DMS53 treated with DMSO at 0.1 percent for 48 hours (cell line): ENCODE measurements at regions not wholly inside any gene's neighbourhood (a gene's known extent, or its start where the extent isn't known, plus 50 kb on each side); places are given as distances from the start of the nearest gene placed in this dataset.
A peak's percentile ranks its signal among the peaks of the same experiment; 100 is the strongest.

Experiments
- DNase-seq: peaks from one replicate; lab custom pipeline; 2025; ENCODE audit not compliant: unreplicated experiment; lab: John Stamatoyannopoulos, UW

DNA sequence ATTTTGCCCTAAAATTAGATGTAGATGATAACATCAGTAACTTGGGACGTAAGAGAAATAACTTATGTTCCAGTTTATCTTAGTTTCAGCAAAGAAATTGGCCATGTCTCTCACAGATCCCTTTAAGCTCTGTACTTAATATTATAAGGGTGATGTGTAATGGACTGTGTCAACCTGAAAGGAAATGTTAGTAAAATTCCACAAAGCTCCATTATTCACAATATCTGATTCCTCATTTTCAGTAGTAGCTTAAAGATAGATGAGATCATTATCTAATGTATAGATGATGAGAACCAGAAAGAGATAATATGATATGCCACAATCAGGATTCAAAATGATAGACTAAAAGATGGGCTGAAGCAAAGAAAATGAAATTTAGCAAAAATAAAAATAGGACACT lies 316.8 kb upstream of the CHRM2 start:
- no peak for DNase-seq

GRCh38 chr7:136549756-136550155 lies 318.7 kb upstream of the CHRM2 start:
- DNase-seq, result no peak

GRCh38 chr7:136533732-136534131 lies 334.7 kb upstream of the CHRM2 start:
- no peak for DNase-seq

DNA sequence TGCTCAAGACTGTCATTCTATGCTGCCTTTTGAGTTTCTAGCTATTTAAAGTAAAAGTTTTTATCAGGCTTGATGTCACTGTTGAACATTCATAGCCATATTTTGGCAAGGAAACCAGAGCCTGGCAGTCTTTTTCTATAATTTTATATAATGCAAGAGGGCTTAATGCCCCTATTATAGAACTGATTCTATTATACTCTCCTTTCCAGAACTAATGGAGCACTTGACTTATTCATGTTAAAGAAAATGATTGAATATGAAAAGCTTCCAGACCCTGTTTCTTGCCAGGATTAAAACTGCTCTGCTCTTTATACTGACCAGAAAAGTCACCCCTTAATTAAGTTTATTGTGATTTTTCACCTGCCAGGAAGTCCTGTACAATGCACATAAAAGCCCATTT lies 337.6 kb upstream of the CHRM2 start:
- no peak for DNase-seq

DNA sequence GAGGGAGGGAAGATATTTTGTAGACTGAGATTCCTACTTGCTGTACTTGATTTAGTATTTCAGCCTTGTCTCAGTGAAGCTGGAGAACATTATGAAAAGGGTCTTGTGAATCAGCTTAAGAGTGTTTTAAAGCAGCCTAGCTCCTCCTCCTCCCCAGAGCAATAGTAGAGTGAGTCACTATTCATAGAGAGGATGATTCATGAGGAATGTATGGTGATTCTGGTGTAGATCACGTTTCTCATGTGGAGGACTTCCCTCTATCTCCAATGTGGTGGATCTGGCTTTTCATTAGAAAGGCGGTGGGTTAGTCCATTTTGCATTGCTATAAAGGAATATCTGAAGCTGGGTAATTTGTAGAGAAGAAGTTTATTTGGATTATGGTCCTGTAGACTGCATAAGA lies 340.1 kb upstream of the CHRM2 start:
- peak; percentile 60 for DNase-seq

- DNase-seq, result no peak
Observed at GRCh38 chr7:136527554-136527953, 340.9 kb upstream of the CHRM2 start.

- DNase-seq, result no peak
Observed at GRCh38 chr7:136526408-136527105, 341.9 kb upstream of the CHRM2 start.

DNA sequence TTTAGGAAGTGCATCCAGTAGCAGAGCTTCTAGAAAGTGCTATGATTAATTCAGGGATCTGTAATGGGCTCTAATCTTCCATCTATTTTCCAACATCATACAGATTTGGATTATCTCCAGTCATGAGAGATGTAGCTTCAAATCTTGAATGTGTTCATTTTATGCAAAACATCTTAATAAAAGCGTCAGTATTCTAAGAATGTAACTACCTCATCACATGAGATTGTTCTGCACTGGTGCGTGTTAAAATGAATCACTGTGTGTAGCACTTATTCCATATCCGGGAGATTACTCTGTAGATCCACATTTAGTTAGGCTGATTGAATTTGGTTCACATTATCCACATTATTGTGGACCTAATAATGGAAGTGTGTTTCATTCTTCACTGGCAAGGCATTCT lies 344.9 kb upstream of the CHRM2 start:
- DNase-seq, result no peak

- DNase-seq, result no peak
Observed at GRCh38 chr7:136517971-136518370, 350.5 kb upstream of the CHRM2 start.

- DNase-seq, result no peak
Observed at GRCh38 chr7:136514776-136515175, 353.7 kb upstream of the CHRM2 start.

GRCh38 chr7:136513744-136514143 lies 354.7 kb upstream of the CHRM2 start:
- no peak for DNase-seq

DNA sequence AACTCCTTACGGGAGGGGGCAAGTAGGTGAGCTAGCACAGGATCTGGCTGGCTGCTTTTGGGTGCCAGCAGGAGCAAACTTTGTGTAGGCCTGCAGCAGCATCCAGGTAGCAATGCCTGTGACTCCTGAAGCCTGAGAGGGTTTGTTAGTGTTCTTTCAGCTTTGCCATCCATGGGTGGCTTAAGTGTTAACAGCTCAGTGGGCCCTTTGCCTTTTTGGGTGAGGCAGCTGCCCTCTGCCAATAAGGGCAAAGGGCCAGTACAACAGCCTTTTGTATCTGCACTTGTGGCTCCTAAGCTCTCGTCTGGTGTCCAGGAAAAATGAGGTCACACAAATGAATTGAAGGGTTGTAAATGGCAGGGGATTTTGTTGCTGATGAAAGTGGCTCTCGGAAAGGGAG lies 359.0 kb upstream of the CHRM2 start:
- DNase-seq, result no peak

GRCh38 chr7:136502162-136502561 lies 366.3 kb upstream of the CHRM2 start:
- no peak for DNase-seq

GRCh38 chr7:136501151-136501550 lies 367.3 kb upstream of the CHRM2 start:
- no peak for DNase-seq

- DNase-seq, result no peak
Observed at GRCh38 chr7:136496551-136496950, 371.9 kb upstream of the CHRM2 start.

DNA sequence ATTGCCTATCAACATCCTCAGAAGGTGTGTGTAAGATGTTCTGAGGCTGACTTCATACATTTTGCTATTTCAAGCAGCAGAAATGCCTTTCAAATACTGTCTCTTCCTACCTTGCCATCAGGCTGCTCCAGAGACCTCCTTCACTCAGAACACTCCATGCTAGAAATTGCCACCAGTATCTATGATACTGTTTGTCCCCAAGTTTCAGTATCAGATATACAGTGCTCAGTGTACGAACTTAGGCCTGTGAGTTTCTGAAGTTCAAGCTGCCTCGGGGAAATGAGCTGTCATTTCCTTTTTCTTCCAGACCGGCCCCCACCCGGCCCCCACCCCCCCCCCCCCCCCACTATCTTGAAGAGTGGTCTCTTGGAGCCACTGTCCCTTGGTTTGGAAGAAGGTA lies 373.4 kb upstream of the CHRM2 start:
- DNase-seq, result no peak

DNA sequence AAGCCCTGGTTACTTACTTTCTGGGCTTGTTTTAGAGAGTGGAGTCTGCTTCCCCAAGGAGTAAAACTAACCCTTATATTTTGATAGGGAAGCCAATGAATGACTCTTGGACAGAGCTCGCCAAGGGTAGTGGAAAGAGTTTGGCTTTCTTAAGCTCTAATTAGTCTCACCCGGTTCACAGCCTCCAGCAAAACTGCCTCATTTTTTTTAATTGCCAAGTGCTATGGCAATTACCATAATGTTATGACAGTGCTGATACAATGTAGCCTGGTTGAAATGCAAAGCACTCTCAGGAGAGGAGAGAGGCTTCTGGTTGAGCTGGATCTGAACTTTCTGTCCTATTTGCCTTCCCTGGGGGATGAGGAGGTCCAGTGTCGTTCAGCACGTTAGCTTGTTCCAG lies 376.1 kb upstream of the CHRM2 start:
- no peak for DNase-seq

DNA sequence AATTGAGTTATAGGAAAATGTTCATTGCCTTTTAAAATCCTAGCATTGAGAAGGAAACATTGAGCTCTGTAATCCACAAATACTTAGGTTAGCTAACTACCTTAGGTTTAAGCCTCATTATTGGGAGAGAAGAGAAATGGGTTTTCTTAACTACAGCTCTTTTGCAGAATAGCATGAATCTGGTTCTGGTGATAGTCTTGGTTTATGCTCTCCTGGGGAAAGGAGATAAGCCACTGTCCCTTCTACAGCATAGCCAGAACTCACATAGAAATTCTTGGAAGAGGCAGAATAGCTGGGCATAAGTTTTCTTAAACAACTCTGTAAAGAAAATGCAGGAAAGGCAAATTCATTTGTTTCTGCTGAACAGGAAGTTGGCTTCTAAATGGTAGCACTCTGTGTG lies 378.6 kb upstream of the CHRM2 start:
- DNase-seq, result no peak

GRCh38 chr7:136480901-136481300 lies 387.6 kb upstream of the CHRM2 start:
- no peak for DNase-seq

DNA sequence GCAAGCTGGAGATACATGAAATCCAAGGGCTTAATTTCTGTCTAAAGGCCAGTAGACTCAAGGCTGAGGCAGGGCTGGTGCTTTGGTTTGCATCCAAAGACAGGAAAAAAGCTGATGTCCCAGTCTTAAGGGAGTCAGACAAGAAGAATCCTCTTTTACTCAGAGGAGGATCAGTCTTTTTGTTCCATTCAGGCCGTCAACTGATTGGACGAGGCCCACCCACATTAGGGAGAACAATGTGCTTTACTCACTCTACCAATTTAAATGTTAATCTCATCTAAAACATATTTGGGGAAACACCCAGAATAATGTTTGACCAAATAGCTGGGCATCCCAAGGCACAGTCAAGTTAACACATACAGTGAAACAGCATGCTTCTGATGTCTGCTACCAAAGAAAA lies 388.5 kb upstream of the CHRM2 start:
- DNase-seq, result no peak

GRCh38 chr7:136470179-136470578 lies 398.3 kb upstream of the CHRM2 start:
- DNase-seq, result no peak

DNA sequence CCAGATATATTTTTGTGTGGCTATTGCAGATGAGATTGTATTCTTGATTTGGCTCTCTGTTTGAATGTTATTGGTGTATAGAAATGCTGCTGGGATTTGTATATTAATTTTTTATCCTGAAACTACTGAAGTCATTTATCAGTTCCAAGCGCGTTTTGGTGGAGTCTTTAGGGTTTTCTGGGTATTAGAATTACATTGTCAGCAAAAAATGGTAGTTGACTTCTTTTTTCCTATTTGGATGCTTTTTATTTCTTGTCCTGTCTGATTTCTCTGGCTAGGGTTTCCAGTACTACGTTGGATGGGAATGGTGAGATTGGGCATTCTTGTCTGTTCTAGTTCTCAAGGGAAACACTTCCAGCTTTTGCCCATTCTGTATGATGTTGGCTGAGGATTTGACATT lies 415.5 kb upstream of the CHRM2 start:
- no peak for DNase-seq

- DNase-seq, result no peak
Observed at GRCh38 chr7:136446751-136447150, 421.7 kb upstream of the CHRM2 start.

DNA sequence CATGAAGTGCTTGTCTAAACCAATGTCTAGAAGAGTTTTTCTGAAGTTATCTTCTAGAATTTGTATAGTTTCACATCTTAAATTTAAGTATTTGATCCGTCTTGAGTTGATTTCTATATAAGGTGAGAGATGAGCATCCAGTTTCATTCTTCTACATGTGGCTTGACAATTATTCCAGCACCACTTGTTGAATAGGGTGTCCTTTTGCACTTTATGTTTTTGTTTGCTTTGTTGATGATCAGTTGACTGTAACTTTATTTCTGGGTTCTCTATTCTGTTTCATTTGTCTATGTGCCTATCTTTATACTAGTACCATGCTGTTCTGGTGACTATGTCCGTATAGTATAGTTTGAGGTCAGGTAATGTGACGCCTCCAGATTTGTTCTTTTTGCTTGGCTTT lies 426.6 kb upstream of the CHRM2 start:
- DNase-seq, result no peak
